NCI-H1105 treated with DMSO at 0.1 percent for 48 hours (cell line): ENCODE measurements at regions not wholly inside any gene's neighbourhood (a gene's known extent, or its start where the extent isn't known, plus 50 kb on each side); places are given as distances from the start of the nearest gene placed in this dataset.
"Not testable (repeated sequence)": the region's sequence is repeated elsewhere in the genome, so short reads cannot be mapped to it uniquely, and the experiment has no call there.

ENCODE experiments used
- DNase-seq: peaks from one replicate; lab custom pipeline; 2025; lab: John Stamatoyannopoulos, UW

GRCh38 chr1:146411923-146412322, 183.1 kb upstream of the NOTCH2NLA start:
- DNase-seq = not testable (repeated sequence)

GRCh38 chr1:146409817-146410441, 181.1 kb upstream of the NOTCH2NLA start:
- not testable (repeated sequence) for DNase-seq

- not testable (repeated sequence) for DNase-seq
These were observed 180.4 kb upstream of the NOTCH2NLA start for GRCh38 chr1:146409116-146409801.

- not testable (repeated sequence) for DNase-seq
These were observed 172.5 kb upstream of the NOTCH2NLA start for GRCh38 chr1:146401281-146401825.

- DNase-seq = not testable (repeated sequence)
These were observed 171.6 kb upstream of the NOTCH2NLA start for GRCh38 chr1:146400173-146401121.

GRCh38 chr1:146399225-146399624, 170.4 kb upstream of the NOTCH2NLA start:
- DNase-seq = not testable (repeated sequence)

GRCh38 chr1:146396801-146397200, 168.0 kb upstream of the NOTCH2NLA start:
- not testable (repeated sequence) for DNase-seq

GRCh38 chr1:146396242-146396641, 167.4 kb upstream of the NOTCH2NLA start:
- not testable (repeated sequence) for DNase-seq

- DNase-seq = not testable (repeated sequence)
These were observed 165.0 kb upstream of the NOTCH2NLA start for GRCh38 chr1:146393796-146394195.

GRCh38 chr1:146393154-146393553, 164.3 kb upstream of the NOTCH2NLA start:
- DNase-seq = not testable (repeated sequence)

GRCh38 chr1:146389178-146389577, 160.4 kb upstream of the NOTCH2NLA start:
- not testable (repeated sequence) for DNase-seq

GRCh38 chr1:146387750-146388469, 159.1 kb upstream of the NOTCH2NLA start:
- peak; percentile 9 for DNase-seq

- peak; percentile 88 for DNase-seq
These were observed 158.3 kb upstream of the NOTCH2NLA start for GRCh38 chr1:146386851-146387749.

- DNase-seq = not testable (repeated sequence)
These were observed 152.4 kb upstream of the NOTCH2NLA start for GRCh38 chr1:146381196-146381595.

GRCh38 chr1:146376708-146377496, 148.1 kb upstream of the NOTCH2NLA start:
- peak; percentile 96 for DNase-seq

GRCh38 chr1:146376309-146376707, 147.5 kb upstream of the NOTCH2NLA start:
- DNase-seq = peak; percentile 70

- DNase-seq = not testable (repeated sequence)
These were observed 146.3 kb upstream of the NOTCH2NLA start for GRCh38 chr1:146375108-146375507.

- DNase-seq = peak; percentile 74
These were observed 141.1 kb upstream of the NOTCH2NLA start for GRCh38 chr1:146369940-146370339.

GRCh38 chr1:146355373-146355772, 126.6 kb upstream of the NOTCH2NLA start:
- DNase-seq = not testable (repeated sequence)
